Transverse colon (tissue), 4 donors: ENCODE measurements at regions not wholly inside any gene's neighbourhood (a gene's known extent, or its start where the extent isn't known, plus 50 kb on each side); places are given as distances from the start of the nearest gene placed in this dataset.

Experiments
- DNase-seq: peaks from one replicate; pipeline ENCODE4 v3.0.0-alpha.2; 2019
- H3K27ac ChIP-seq, 4 donors: fragments of 200-600 bp; sonication (generic); 2 replicates each; pipeline ENCODE4 v1.5.1; 2016 to 2018; ENCODE audit warnings: inconsistent platforms in 4 of 4
- H3K27me3 ChIP-seq: fragments of 200-600 bp; sonication (generic); 2 replicates; pipeline ENCODE4 v1.5.1; 2017; ENCODE audit warnings: inconsistent platforms
- H3K36me3 ChIP-seq, 4 donors: fragments of 200-600 bp; sonication (generic); 2 replicates each; pipeline ENCODE4 v1.5.1; 2017 to 2019; ENCODE audit warnings: inconsistent platforms in 4 of 4
- H3K4me1 ChIP-seq, 4 donors: fragments of 200-600 bp; sonication (generic); 2 replicates each; pipeline ENCODE4 v1.5.1; 2017 to 2020; ENCODE audit warnings: inconsistent platforms in 4 of 4
- H3K4me3 ChIP-seq, 4 donors: fragments of 200-600 bp; sonication (generic); 1 replicate in 1 of 4; 2 replicates in 3 of 4; pipeline versions ENCODE4 v1.5.1 to v1.6.1; 2017 to 2019; ENCODE audit warnings: inconsistent platforms in 4 of 4
- H3K9me3 ChIP-seq, 2 donors: fragments of 200-600 bp; sonication (generic); 2 replicates each; pipeline ENCODE4 v1.5.1; 2017 to 2019; ENCODE audit warnings: inconsistent platforms in 2 of 2
- EP300 ChIP-seq: sonication (generic); formaldehyde crosslinking; IDR thresholded peaks from one replicate; pipeline ENCODE4 v1.6.1; 2017; ENCODE audit warnings: antibody characterized with exemption, low read depth
- POLR2A ChIP-seq: fragments of 450-650 bp; IDR thresholded peaks from one replicate; pipeline ENCODE4 v1.6.1; 2016; ENCODE audit warnings: antibody characterized with exemption, mild to moderate bottlenecking, moderate library complexity
- POLR2AphosphoS5 ChIP-seq, 3 donors: sonication (generic); formaldehyde crosslinking; IDR thresholded peaks; one replicate each; pipeline ENCODE4 v1.6.1; 2016; ENCODE audit warnings: antibody characterized with exemption in 3 of 3
- WGBS, 2 donors: methylation state at CpG; one replicate each; pipeline ENCODE4 v1.1.5; 2018; ENCODE audit warnings: low coverage in 1 of 2; 5-methylcytosine and 5-hydroxymethylcytosine counted together
- in situ Hi-C, 4 donors: fragments of 200-750 bp; cut with MboI; loops; one replicate each; pipeline versions ENCODE4 v1.15.0 to v1.15.1; 2017; ENCODE audit warnings: low sequenced_read_pairs in 3 of 4, low pct_ligation_motif_present in 1 of 4, low pct_unique_long_range_greater_than_20kb in 1 of 4
- intact Hi-C: fragments of 100-400 bp; cut with DNase I; formaldehyde crosslinking; loops from one replicate; pipeline ENCODE4 v1.15.1; 2023; ENCODE audit warnings: low total_unique reads
- TF ChIP-seq, protein P1 (sequence below), 5 experiments: fragments of 200-600 bp in 3 of 5; fragments of 450-650 bp in 2 of 5; sonication (generic) in 3 of 5; IDR thresholded peaks; 1 replicate in 2 of 5; 2 replicates in 3 of 5; pipeline ENCODE4 v1.5.1; 2016 to 2017; ENCODE audit warnings: antibody characterized with exemption in 5 of 5, inconsistent platforms in 3 of 5, mild to moderate bottlenecking in 2 of 5, moderate library complexity in 1 of 5

DNA sequence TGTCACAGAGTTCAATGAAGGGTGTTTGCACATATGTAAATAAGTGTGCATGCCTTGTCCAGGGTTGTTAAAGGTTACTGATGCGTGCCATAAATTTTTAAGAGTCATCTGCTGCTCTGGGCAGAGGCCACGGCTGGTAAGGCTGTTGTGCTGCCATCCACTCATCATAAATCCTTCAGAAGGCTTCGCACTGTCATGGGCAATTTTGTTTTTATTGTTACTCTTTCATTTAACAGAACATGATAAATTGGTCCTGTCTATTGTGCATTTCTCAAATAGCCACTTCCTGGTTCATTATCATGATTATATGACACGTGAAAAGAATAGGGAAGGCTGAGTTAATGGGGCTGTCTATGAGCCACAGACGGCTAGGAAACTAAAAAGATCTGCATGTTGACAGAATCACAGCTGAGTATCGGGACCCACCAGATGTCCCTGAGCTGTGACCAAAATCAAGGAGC lies 634.3 kb upstream of the SOX11 start:
- intact Hi-C loops = no loop called here
- Histone ChIP-seq H3K36me3 (no peaks in the 10 kb centered on the region), H3K4me1 (no peaks in the 10 kb centered on the region), H3K27me3 (no peaks in the 10 kb centered on the region), H3K4me3 (no peak overlapping the region), H3K9me3 (no peaks in the 10 kb centered on the region), H3K27ac (no peak overlapping the region)
- WGBS, 2 donors = 27 to 51% methylated on average over 6 of the region's 6 CpGs
- in situ Hi-C loops = no loop called here
- no peak for TF ChIP-seq EP300
- TF ChIP-seq POLR2AphosphoS5 (IDR thresholded peaks at IDR 0.05) = no peak
- TF ChIP-seq POLR2A = no peak
- TF ChIP-seq, protein P1, sequence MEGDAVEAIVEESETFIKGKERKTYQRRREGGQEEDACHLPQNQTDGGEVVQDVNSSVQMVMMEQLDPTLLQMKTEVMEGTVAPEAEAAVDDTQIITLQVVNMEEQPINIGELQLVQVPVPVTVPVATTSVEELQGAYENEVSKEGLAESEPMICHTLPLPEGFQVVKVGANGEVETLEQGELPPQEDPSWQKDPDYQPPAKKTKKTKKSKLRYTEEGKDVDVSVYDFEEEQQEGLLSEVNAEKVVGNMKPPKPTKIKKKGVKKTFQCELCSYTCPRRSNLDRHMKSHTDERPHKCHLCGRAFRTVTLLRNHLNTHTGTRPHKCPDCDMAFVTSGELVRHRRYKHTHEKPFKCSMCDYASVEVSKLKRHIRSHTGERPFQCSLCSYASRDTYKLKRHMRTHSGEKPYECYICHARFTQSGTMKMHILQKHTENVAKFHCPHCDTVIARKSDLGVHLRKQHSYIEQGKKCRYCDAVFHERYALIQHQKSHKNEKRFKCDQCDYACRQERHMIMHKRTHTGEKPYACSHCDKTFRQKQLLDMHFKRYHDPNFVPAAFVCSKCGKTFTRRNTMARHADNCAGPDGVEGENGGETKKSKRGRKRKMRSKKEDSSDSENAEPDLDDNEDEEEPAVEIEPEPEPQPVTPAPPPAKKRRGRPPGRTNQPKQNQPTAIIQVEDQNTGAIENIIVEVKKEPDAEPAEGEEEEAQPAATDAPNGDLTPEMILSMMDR (IDR thresholded peaks at IDR 0.05) = no peak
- no peak for DNase-seq

DNA sequence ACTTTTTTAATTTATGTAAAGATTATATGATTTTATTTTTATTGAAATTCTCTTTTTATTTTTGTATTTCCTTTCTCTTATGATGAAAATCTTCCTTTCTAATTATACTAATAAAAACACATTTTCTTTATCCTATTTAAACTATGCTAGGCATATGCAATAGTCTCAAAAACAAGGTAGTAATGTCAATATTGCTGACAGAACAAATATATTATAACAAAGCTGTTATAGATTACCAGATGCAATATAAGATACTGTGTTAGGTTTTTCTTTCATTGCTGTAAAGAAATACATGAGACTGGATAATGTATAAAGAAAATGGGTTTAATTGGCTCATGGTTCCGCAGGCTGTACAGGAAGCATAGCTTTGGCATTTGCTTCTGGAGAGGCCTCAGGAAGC lies 631.2 kb upstream of the SOX11 start:
- H3K4me3 ChIP-seq = no peak overlapping the region
- no peak overlapping the region for H3K27ac ChIP-seq
- TF ChIP-seq POLR2AphosphoS5 (IDR thresholded peaks at IDR 0.05) = no peak
- TF ChIP-seq EP300 = no peak
- TF ChIP-seq, protein P1 (IDR thresholded peaks at IDR 0.05) = no peak
- no peak for TF ChIP-seq POLR2A
- H3K4me1 ChIP-seq = no peaks in the 10 kb centered on the region
- intact Hi-C loops (no loop called here), in situ Hi-C loops (no loop called here)
- H3K9me3 ChIP-seq = no peaks in the 10 kb centered on the region
- DNase-seq = no peak
- H3K36me3 ChIP-seq = no peaks in the 10 kb centered on the region
- 80 to 83% methylated on average over 1 of the region's 1 CpG for WGBS, 2 donors
- H3K27me3 ChIP-seq = no peaks in the 10 kb centered on the region

DNA sequence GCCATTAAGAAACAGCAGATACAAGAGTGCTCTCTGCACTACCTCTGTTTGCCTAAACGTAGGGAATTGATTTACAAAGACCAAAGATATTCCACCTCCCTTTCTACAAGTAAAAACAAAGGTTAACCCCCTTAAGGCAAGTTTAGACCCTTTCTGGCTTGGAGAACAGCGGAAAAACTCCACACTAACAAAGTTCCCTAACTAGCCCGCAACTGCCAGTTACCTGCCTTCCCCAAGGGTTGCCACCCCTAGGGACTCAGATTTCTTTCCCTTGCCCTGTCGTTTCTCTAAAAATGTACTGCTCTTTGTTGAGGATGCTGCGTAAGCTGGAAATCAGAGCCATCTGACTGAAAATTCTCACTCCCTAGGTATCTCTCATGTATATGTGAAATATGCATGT lies 627.5 kb upstream of the SOX11 start:
- Histone ChIP-seq H3K27me3 (no peaks in the 10 kb centered on the region), H3K9me3 (no peaks in the 10 kb centered on the region), H3K4me1 (no peaks in the 10 kb centered on the region), H3K36me3 (no peaks in the 10 kb centered on the region), H3K4me3 (no peak overlapping the region), H3K27ac (no peak overlapping the region)
- in situ Hi-C loops = no loop called here
- intact Hi-C loops = no loop called here
- WGBS, 2 donors = 57 to 59% methylated on average over 3 to 5 of the region's 5 CpGs
- TF ChIP-seq EP300 = no peak
- TF ChIP-seq POLR2A = no peak
- TF ChIP-seq POLR2AphosphoS5 (IDR thresholded peaks at IDR 0.05) = no peak
- TF ChIP-seq, protein P1 (IDR thresholded peaks at IDR 0.05) = no peak
- DNase-seq = no peak

GRCh38 chr2:5067816-5068215 lies 624.4 kb upstream of the SOX11 start:
- Histone ChIP-seq H3K9me3 (no peaks in the 10 kb centered on the region), H3K36me3 (no peaks in the 10 kb centered on the region), H3K27ac (no peak overlapping the region), H3K4me3 (no peak overlapping the region), H3K4me1 (no peaks in the 10 kb centered on the region), H3K27me3 (no peaks in the 10 kb centered on the region)
- 67 to 86% methylated on average over 3 to 4 of the region's 4 CpGs for WGBS, 2 donors
- in situ Hi-C loops (no loop called here), intact Hi-C loops (no loop called here)
- TF ChIP-seq, protein P1 (IDR thresholded peaks at IDR 0.05) = no peak
- TF ChIP-seq POLR2AphosphoS5 (IDR thresholded peaks at IDR 0.05) (no peak), EP300 (no peak), POLR2A (no peak)
- DNase-seq = no peak
